NT2/D1 (cell line): ENCODE measurements at regions not wholly inside any gene's neighbourhood (a gene's known extent, or its start where the extent isn't known, plus 50 kb on each side); places are given as distances from the start of the nearest gene placed in this dataset.

Source experiments
- DNase-seq: peaks from one replicate; pipeline ENCODE4 v3.0.0-alpha.2; 2011; ENCODE audit warnings: low read depth, low spot score
- H3K27me3 ChIP-seq: 2 replicates; pipeline ENCODE4 v1.6.0; 2011; ENCODE audit warnings: mild to moderate bottlenecking; ENCODE audit not compliant: insufficient read length, insufficient read depth
- H3K36me3 ChIP-seq: 2 replicates; pipeline ENCODE4 v1.6.1; 2011; ENCODE audit warnings: mild to moderate bottlenecking, low read length, mixed read lengths; ENCODE audit not compliant: insufficient read depth, insufficient read length
- H3K4me1 ChIP-seq: 2 replicates; pipeline ENCODE4 v1.5.1; 2011; ENCODE audit not compliant: insufficient read depth, insufficient read length
- H3K4me3 ChIP-seq: 2 replicates; pipeline ENCODE4 v1.5.1; 2011; ENCODE audit warnings: low read depth; ENCODE audit not compliant: insufficient read length
- H3K9ac ChIP-seq: 2 replicates; pipeline ENCODE4 v1.6.0; 2011; ENCODE audit warnings: low read depth; ENCODE audit not compliant: insufficient read length
- H3K9me3 ChIP-seq: 2 replicates; pipeline ENCODE4 v1.5.1; 2011; ENCODE audit warnings: mild to moderate bottlenecking, low read length; ENCODE audit not compliant: insufficient read depth
- SUZ12 ChIP-seq: IDR thresholded peaks from 2 replicates; pipeline ENCODE4 v1.6.1; 2011; ENCODE audit not compliant: insufficient read length, insufficient read depth; ENCODE audit errors: extremely low read depth
- YY1 ChIP-seq: IDR thresholded peaks from 2 replicates; pipeline ENCODE4 v1.6.1; 2011; ENCODE audit not compliant: insufficient read length, insufficient read depth
- ZNF274 ChIP-seq: IDR thresholded peaks from 2 replicates; pipeline ENCODE4 v1.6.1; 2011; ENCODE audit warnings: mild to moderate bottlenecking, low read depth, low read length

- no peaks in the 10 kb centered on the region for H3K4me1 ChIP-seq
- no peak for TF ChIP-seq SUZ12
- TF ChIP-seq ZNF274, result no peak
- TF ChIP-seq YY1, result no peak
- H3K9ac ChIP-seq, result no peak overlapping the region
- no peak for DNase-seq
- H3K27me3 ChIP-seq, result no peaks in the 10 kb centered on the region
- H3K9me3 ChIP-seq, result no peaks in the 10 kb centered on the region
- no peak overlapping the region for H3K4me3 ChIP-seq
- no peaks in the 10 kb centered on the region for H3K36me3 ChIP-seq
These were observed 301.7 kb upstream of the RORA start for GRCh38 chr15:61530769-61531168.

- no peak overlapping the region for H3K9ac ChIP-seq
- no peaks in the 10 kb centered on the region for H3K36me3 ChIP-seq
- TF ChIP-seq YY1 (no peak), ZNF274 (no peak), SUZ12 (no peak)
- H3K9me3 ChIP-seq, result no peaks in the 10 kb centered on the region
- DNase-seq, result no peak
- H3K4me1 ChIP-seq, result no peaks in the 10 kb centered on the region
- H3K27me3 ChIP-seq, result no peaks in the 10 kb centered on the region
- H3K4me3 ChIP-seq, result no peak overlapping the region
These were observed 299.4 kb upstream of the RORA start for GRCh38 chr15:61528581-61528910.

GRCh38 chr15:61527836-61528580, 298.9 kb upstream of the RORA start:
- no peaks in the 10 kb centered on the region for H3K4me1 ChIP-seq
- H3K27me3 ChIP-seq, result no peaks in the 10 kb centered on the region
- no peak for DNase-seq
- no peaks in the 10 kb centered on the region for H3K36me3 ChIP-seq
- no peaks in the 10 kb centered on the region for H3K9me3 ChIP-seq
- no peak overlapping the region for H3K9ac ChIP-seq
- TF ChIP-seq ZNF274, result no peak
- no peak for TF ChIP-seq SUZ12
- no peak for TF ChIP-seq YY1
- no peak overlapping the region for H3K4me3 ChIP-seq

- Histone ChIP-seq H3K4me3 (no peak overlapping the region), H3K9me3 (no peaks in the 10 kb centered on the region), H3K9ac (no peak overlapping the region), H3K4me1 (no peaks in the 10 kb centered on the region), H3K36me3 (no peaks in the 10 kb centered on the region), H3K27me3 (no peaks in the 10 kb centered on the region)
- TF ChIP-seq ZNF274 (no peak), SUZ12 (no peak), YY1 (no peak)
- DNase-seq, result no peak
These were observed 295.4 kb upstream of the RORA start for GRCh38 chr15:61524545-61524944.

- no peak for DNase-seq
- Histone ChIP-seq H3K9ac (no peak overlapping the region), H3K36me3 (no peaks in the 10 kb centered on the region), H3K4me3 (no peak overlapping the region), H3K4me1 (no peaks in the 10 kb centered on the region), H3K9me3 (no peaks in the 10 kb centered on the region), H3K27me3 (no peaks in the 10 kb centered on the region)
- no peak for TF ChIP-seq YY1
- no peak for TF ChIP-seq ZNF274
These were observed 295.0 kb upstream of the RORA start for GRCh38 chr15:61524086-61524485.

- Histone ChIP-seq H3K4me3 (no peak overlapping the region), H3K9me3 (no peaks in the 10 kb centered on the region), H3K4me1 (no peaks in the 10 kb centered on the region), H3K36me3 (no peaks in the 10 kb centered on the region), H3K9ac (no peak overlapping the region), H3K27me3 (no peaks in the 10 kb centered on the region)
- no peak for DNase-seq
- TF ChIP-seq ZNF274 (no peak), YY1 (no peak), SUZ12 (no peak)
These were observed 293.3 kb upstream of the RORA start for GRCh38 chr15:61522411-61522810.

- H3K4me1 ChIP-seq, result no peaks in the 10 kb centered on the region
- H3K9me3 ChIP-seq, result no peaks in the 10 kb centered on the region
- DNase-seq, result no peak
- H3K36me3 ChIP-seq, result no peaks in the 10 kb centered on the region
- no peak overlapping the region for H3K9ac ChIP-seq
- no peaks in the 10 kb centered on the region for H3K27me3 ChIP-seq
- no peak for TF ChIP-seq YY1
- TF ChIP-seq ZNF274, result no peak
- no peak for TF ChIP-seq SUZ12
- H3K4me3 ChIP-seq, result no peak overlapping the region
These were observed 292.9 kb upstream of the RORA start for GRCh38 chr15:61521953-61522352.

GRCh38 chr15:61519296-61519695, 290.2 kb upstream of the RORA start:
- TF ChIP-seq ZNF274 (no peak), SUZ12 (no peak), YY1 (no peak)
- no peak overlapping the region for H3K9ac ChIP-seq
- no peaks in the 10 kb centered on the region for H3K27me3 ChIP-seq
- no peak for DNase-seq
- H3K9me3 ChIP-seq, result no peaks in the 10 kb centered on the region
- H3K36me3 ChIP-seq, result no peaks in the 10 kb centered on the region
- H3K4me1 ChIP-seq, result no peaks in the 10 kb centered on the region
- no peak overlapping the region for H3K4me3 ChIP-seq
